ENCODE measurements at regions not wholly inside any gene's neighbourhood (a gene's known extent, or its start where the extent isn't known, plus 50 kb on each side); places are given as distances from the start of the nearest gene placed in this dataset.
A peak's percentile ranks its signal among the peaks of the same experiment; 100 is the strongest.

DNA sequence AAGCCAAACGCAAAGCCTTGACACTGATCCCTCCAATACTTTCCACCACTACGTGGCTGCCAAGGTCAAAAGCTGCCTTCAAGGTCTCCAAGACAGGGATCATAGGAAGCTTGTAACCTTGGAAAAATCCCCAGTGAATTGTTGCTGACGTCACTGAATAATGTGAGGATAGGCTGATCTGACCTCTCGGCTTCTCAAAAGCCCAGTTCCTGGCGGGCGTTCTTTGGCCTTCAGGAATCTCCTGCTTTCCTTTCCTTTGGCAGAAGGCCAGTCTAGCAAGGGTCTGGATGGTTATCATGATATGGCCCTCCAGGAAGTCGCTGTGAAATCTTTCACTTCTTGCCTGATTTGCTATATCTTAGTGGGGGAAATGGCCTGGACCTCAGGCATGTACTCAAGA, 61.4 kb upstream of the TNFAIP3 start:
- Histone ChIP-seq H3K4me1 (ENCODE audit: insufficient read depth, low read length) (peaks cover 21% of the 10 kb centered on the region), H3K9ac (ENCODE audit: low read length) (no peak overlapping the region), H3F3A (ENCODE audit: low read length, unreplicated experiment) (no peaks in the 10 kb centered on the region), H3K9me2 (replicated peaks; ENCODE audit: low read length) (no peaks in the 10 kb centered on the region), H3K79me2 (ENCODE audit: low read length) (no peaks in the 10 kb centered on the region), H3K27me3 (ENCODE audit: low read length) (no peaks in the 10 kb centered on the region), H3K27ac (ENCODE audit: low read length) (no peak overlapping the region), H3K4me2 (ENCODE audit: low read length) (no peak overlapping the region), H2AFZ (ENCODE audit: low read length) (no peak overlapping the region), H3K4me3 (ENCODE audit: low read length) (no peak overlapping the region), H3K9me3 (ENCODE audit: low read length) (no peaks in the 10 kb centered on the region), H4K20me1 (ENCODE audit: low read length) (no peaks in the 10 kb centered on the region), H3K36me3 (ENCODE audit: low read depth, low read length) (no peaks in the 10 kb centered on the region)
- no peak for TF ChIP-seq EZH2phosphoT487 (IDR thresholded peaks at IDR 0.05; ENCODE audit: borderline replicate concordance, low read length)
- TF ChIP-seq, protein P1, sequence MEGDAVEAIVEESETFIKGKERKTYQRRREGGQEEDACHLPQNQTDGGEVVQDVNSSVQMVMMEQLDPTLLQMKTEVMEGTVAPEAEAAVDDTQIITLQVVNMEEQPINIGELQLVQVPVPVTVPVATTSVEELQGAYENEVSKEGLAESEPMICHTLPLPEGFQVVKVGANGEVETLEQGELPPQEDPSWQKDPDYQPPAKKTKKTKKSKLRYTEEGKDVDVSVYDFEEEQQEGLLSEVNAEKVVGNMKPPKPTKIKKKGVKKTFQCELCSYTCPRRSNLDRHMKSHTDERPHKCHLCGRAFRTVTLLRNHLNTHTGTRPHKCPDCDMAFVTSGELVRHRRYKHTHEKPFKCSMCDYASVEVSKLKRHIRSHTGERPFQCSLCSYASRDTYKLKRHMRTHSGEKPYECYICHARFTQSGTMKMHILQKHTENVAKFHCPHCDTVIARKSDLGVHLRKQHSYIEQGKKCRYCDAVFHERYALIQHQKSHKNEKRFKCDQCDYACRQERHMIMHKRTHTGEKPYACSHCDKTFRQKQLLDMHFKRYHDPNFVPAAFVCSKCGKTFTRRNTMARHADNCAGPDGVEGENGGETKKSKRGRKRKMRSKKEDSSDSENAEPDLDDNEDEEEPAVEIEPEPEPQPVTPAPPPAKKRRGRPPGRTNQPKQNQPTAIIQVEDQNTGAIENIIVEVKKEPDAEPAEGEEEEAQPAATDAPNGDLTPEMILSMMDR (conservative IDR thresholded peaks at IDR 0.05; ENCODE audit: low read depth, low read length): no peak
- no peak for TF ChIP-seq EZH2 (IDR thresholded peaks at IDR 0.05; ENCODE audit: low read length, unreplicated experiment)
- intact Hi-C loops (cut with micrococcal nuclease): loop anchor here (5.0 kb wide), 1 partner anchor 98 kb away; no protein-coding TSS in a partner anchor
- CTCF ChIA-PET: no interaction called here
- ATAC-seq (no peak), DNase-seq (no peak)
- no TSS peak for BruUV-seq (replicated peaks)
- POLR2A ChIA-PET (ENCODE audit: unreplicated experiment): no interaction called here

DNA sequence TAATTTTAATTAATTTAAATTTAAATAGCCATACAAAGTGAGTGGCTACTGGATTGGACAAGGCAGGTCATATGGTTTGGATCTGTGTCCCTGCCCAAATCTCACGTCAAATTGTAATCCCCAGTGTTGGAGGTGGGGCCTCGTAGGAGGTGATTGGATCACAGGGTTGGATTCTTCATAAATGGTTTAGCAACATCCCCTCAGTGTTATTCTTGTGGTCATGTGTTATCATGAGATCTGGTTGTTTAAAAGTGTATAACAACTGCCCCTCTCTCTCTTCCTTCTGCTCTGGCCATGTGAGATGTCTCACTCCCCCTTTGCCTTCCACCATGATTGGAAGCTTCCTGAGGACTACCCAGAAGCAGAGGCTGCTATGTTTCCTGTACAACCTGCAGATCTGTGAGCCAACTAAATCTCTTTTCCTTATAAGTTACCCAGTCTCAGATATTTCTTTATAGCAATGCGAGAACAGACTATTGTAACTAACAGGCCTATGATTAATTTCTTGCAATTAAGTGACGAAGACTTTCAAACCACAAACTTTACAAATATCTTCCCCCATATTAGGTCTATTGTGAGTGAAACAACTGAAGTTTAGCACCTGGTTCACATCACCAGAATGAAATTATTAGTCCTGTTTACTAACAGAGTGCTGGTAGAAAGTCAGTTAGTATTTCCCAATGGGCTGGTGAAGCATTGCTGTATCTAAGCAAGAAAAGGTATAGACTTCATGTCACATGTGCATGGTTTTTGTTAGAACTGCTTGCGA, 60.0 kb upstream of the TNFAIP3 start:
- no peaks in the 10 kb centered on the region for H3K9me3 ChIP-seq (ENCODE audit: low read length)
- no peak for DNase-seq
- ChIA-PET POLR2A (ENCODE audit: unreplicated experiment) (no interaction called here), CTCF (no interaction called here)
- H3K9me2 ChIP-seq (replicated peaks; ENCODE audit: low read length): no peaks in the 10 kb centered on the region
- no peaks in the 10 kb centered on the region for H3K79me2 ChIP-seq (ENCODE audit: low read length)
- peak overlapping the region; percentile 73 for H3K27ac ChIP-seq (ENCODE audit: low read length)
- H3K4me2 ChIP-seq (ENCODE audit: low read length): no peak overlapping the region
- no peaks in the 10 kb centered on the region for H3K36me3 ChIP-seq (ENCODE audit: low read depth, low read length)
- H2AFZ ChIP-seq (ENCODE audit: low read length): peak overlapping the region; percentile 4; the same call in 1 of the 2 replicates
- no peaks in the 10 kb centered on the region for H3K27me3 ChIP-seq (ENCODE audit: low read length)
- H3K4me1 ChIP-seq (ENCODE audit: insufficient read depth, low read length): peaks cover 34% of the 10 kb centered on the region
- H3F3A ChIP-seq (ENCODE audit: low read length, unreplicated experiment): no peaks in the 10 kb centered on the region
- ATAC-seq: no peak
- no peak overlapping the region for H3K4me3 ChIP-seq (ENCODE audit: low read length)
- TF ChIP-seq, protein P1 (conservative IDR thresholded peaks at IDR 0.05; ENCODE audit: low read depth, low read length): no peak
- TF ChIP-seq EZH2 (IDR thresholded peaks at IDR 0.05; ENCODE audit: low read length, unreplicated experiment) (no peak), EZH2phosphoT487 (IDR thresholded peaks at IDR 0.05; ENCODE audit: borderline replicate concordance, low read length) (no peak)
- BruUV-seq (replicated peaks): no TSS peak
- peak overlapping the region; percentile 23; the same call in 1 of the 2 replicates for H3K9ac ChIP-seq (ENCODE audit: low read length)
- intact Hi-C loops (cut with micrococcal nuclease): loop anchor here (5.0 kb wide), 1 partner anchor 100 kb away; no protein-coding TSS in a partner anchor
- no peaks in the 10 kb centered on the region for H4K20me1 ChIP-seq (ENCODE audit: low read length)

DNA sequence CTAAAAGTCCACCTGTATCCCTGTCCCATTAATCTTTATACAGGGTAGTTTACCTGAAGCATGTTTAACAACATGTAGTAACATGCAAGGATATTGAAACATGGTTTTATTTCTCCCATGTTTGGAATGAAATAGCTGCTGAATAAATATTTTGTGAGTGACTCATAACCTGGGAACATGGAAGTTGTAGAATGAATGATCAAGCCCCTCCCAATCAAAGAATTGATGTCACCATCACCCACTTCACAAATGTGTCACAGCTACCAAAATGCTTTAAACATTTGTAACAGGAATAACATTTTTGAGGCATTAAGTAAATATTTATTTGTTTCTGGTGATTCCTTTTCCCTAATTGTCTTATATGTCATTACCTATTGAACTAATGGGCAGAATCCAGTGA, 58.9 kb upstream of the TNFAIP3 start:
- Histone ChIP-seq H3K4me1 (ENCODE audit: insufficient read depth, low read length) (peaks cover 34% of the 10 kb centered on the region), H3K4me2 (ENCODE audit: low read length) (peak overlapping the region; percentile 47), H3K9ac (ENCODE audit: low read length) (peak overlapping the region; percentile 52; the same call in 1 of the 2 replicates), H3K27ac (ENCODE audit: low read length) (peak overlapping the region; percentile 73), H3K9me3 (ENCODE audit: low read length) (no peaks in the 10 kb centered on the region), H3K36me3 (ENCODE audit: low read depth, low read length) (no peaks in the 10 kb centered on the region), H4K20me1 (ENCODE audit: low read length) (no peaks in the 10 kb centered on the region), H3K4me3 (ENCODE audit: low read length) (no peak overlapping the region), H3F3A (ENCODE audit: low read length, unreplicated experiment) (no peaks in the 10 kb centered on the region), H3K27me3 (ENCODE audit: low read length) (no peaks in the 10 kb centered on the region), H3K9me2 (replicated peaks; ENCODE audit: low read length) (no peaks in the 10 kb centered on the region), H3K79me2 (ENCODE audit: low read length) (no peaks in the 10 kb centered on the region), H2AFZ (ENCODE audit: low read length) (0 out of 2 replicates have a peak overlapping the region, but pooled peaks have one; percentile 4)
- ATAC-seq: peak; percentile 66
- intact Hi-C loops (cut with micrococcal nuclease): loop anchor here (2.0 to 5.0 kb wide), 2 partner anchors 59 to 101 kb away; partner anchors contain the start of gene TNFAIP3
- POLR2A ChIA-PET (ENCODE audit: unreplicated experiment): no interaction called here
- TF ChIP-seq, protein P1 (conservative IDR thresholded peaks at IDR 0.05; ENCODE audit: low read depth, low read length): no peak
- no peak for TF ChIP-seq EZH2phosphoT487 (IDR thresholded peaks at IDR 0.05; ENCODE audit: borderline replicate concordance, low read length)
- no peak for TF ChIP-seq EZH2 (IDR thresholded peaks at IDR 0.05; ENCODE audit: low read length, unreplicated experiment)
- no TSS peak for BruUV-seq (replicated peaks)
- DNase-seq: peak; percentile 91
- CTCF ChIA-PET: no interaction called here

All from PC-3 (cell line).